Upper lobe of left lung (tissue), 6 donors: ENCODE measurements at regions not wholly inside any gene's neighbourhood (a gene's known extent, or its start where the extent isn't known, plus 50 kb on each side); places are given as distances from the start of the nearest gene placed in this dataset.

Source experiments
- ATAC-seq, 2 donors: fragments of 200-7000 bp; cut with Tn5 transposase; one replicate each; pipeline ENCODE4 v1.9.1; 2022; ENCODE audit warnings: mild to moderate bottlenecking in 2 of 2, moderate library complexity in 2 of 2; ENCODE audit not compliant: low FRiP score in 2 of 2
- DNase-seq, 2 donors: peaks; one replicate each; pipeline ENCODE4 v3.0.0-alpha.2; 2019 to 2020
- H3K27ac ChIP-seq, 4 donors: fragments of 200-600 bp; sonication (generic); one replicate each; pipeline ENCODE4 v1.5.1; 2016 to 2019
- H3K27me3 ChIP-seq, 4 donors: fragments of 200-600 bp; sonication (generic); one replicate each; pipeline ENCODE4 v1.5.1; 2017 to 2019
- H3K36me3 ChIP-seq, 4 donors: fragments of 200-600 bp; sonication (generic); one replicate each; pipeline ENCODE4 v1.5.1; 2016 to 2019
- H3K4me1 ChIP-seq, 4 donors: fragments of 200-600 bp; sonication (generic); one replicate each; pipeline ENCODE4 v1.5.1; 2018 to 2019
- H3K4me3 ChIP-seq, 4 donors: fragments of 200-600 bp; sonication (generic); one replicate each; pipeline ENCODE4 v1.5.1; 2017 to 2019; ENCODE audit warnings: mild to moderate bottlenecking in 2 of 4, moderate library complexity in 1 of 4
- H3K9me3 ChIP-seq, 4 donors: fragments of 200-600 bp; sonication (generic); one replicate each; pipeline ENCODE4 v1.5.1; 2018 to 2019
- CTCF ChIP-seq, 6 experiments: fragments of 450-650 bp in 4 of 6; fragments of 200-600 bp in 2 of 6; sonication (generic) in 2 of 6; IDR thresholded peaks; one replicate each; pipeline ENCODE4 v1.5.1; 2016 to 2019; ENCODE audit warnings: antibody characterized with exemption in 6 of 6
- EP300 ChIP-seq, 4 donors: sonication (generic); formaldehyde crosslinking; IDR thresholded peaks; one replicate each; pipeline ENCODE4 v1.5.1; 2017; ENCODE audit warnings: antibody characterized with exemption in 4 of 4, control low read depth in 2 of 4
- POLR2A ChIP-seq, 4 donors: fragments of 450-650 bp; IDR thresholded peaks; one replicate each; pipeline ENCODE4 v1.5.1; 2016 to 2017; ENCODE audit warnings: antibody characterized with exemption in 4 of 4, mild to moderate bottlenecking in 2 of 4
- POLR2AphosphoS5 ChIP-seq, 2 donors: sonication (generic); formaldehyde crosslinking; IDR thresholded peaks; one replicate each; pipeline ENCODE4 v1.5.1; 2017; ENCODE audit warnings: antibody characterized with exemption in 2 of 2
- WGBS, 2 donors: methylation state at CpG; one replicate each; pipeline ENCODE4 v1.1.5; 2017 to 2018; 5-methylcytosine and 5-hydroxymethylcytosine counted together
- donor health status: DM: no; HTN: no; CAD: no; lungs with moderate emphysema.
- donor health status: DM: no; HTN: yes; CAD: no; lungs with severe emphysema.

GRCh38 chr12:126668961-126669360 lies 1598.0 kb upstream of the TMEM132C start:
- no peak for TF ChIP-seq CTCF (IDR thresholded peaks at IDR 0.05)
- no peak for TF ChIP-seq POLR2A (IDR thresholded peaks at IDR 0.05)
- TF ChIP-seq EP300 (IDR thresholded peaks at IDR 0.05): no peak
- Histone ChIP-seq H3K4me1 (peaks cover 0 to 3% (median 0%) of the 10 kb centered on the region in 4 donors), H3K9me3 (no peaks in the 10 kb centered on the region), H3K4me3 (no peak overlapping the region), H3K27me3 (no peaks in the 10 kb centered on the region), H3K27ac (no peak overlapping the region), H3K36me3 (no peaks in the 10 kb centered on the region)
- no peak for ATAC-seq
- WGBS, 2 donors: 62 to 65% methylated on average over 2 of the region's 2 CpGs
- DNase-seq: no peak

- Histone ChIP-seq H3K27ac (no peak overlapping the region), H3K4me1 (no peaks in the 10 kb centered on the region), H3K4me3 (no peak overlapping the region), H3K36me3 (no peaks in the 10 kb centered on the region), H3K9me3 (no peaks in the 10 kb centered on the region), H3K27me3 (no peaks in the 10 kb centered on the region)
- no peak for TF ChIP-seq POLR2AphosphoS5 (IDR thresholded peaks at IDR 0.05)
- no peak for TF ChIP-seq CTCF (IDR thresholded peaks at IDR 0.05)
- no peak for TF ChIP-seq EP300 (IDR thresholded peaks at IDR 0.05)
- no peak for TF ChIP-seq POLR2A (IDR thresholded peaks at IDR 0.05)
- ATAC-seq (no peak), DNase-seq (no peak)
These were observed 1590.5 kb upstream of the TMEM132C start for GRCh38 chr12:126676434-126676833.

- Histone ChIP-seq H3K36me3 (no peaks in the 10 kb centered on the region), H3K9me3 (peaks cover 0 to 6% (median 0%) of the 10 kb centered on the region in 4 donors), H3K27me3 (no peaks in the 10 kb centered on the region), H3K27ac (no peak overlapping the region), H3K4me3 (no peak overlapping the region), H3K4me1 (no peaks in the 10 kb centered on the region)
- WGBS, 2 donors: 52 to 68% methylated on average over 2 of the region's 2 CpGs
- no peak for TF ChIP-seq POLR2AphosphoS5 (IDR thresholded peaks at IDR 0.05)
- no peak for TF ChIP-seq EP300 (IDR thresholded peaks at IDR 0.05)
- no peak for TF ChIP-seq CTCF (IDR thresholded peaks at IDR 0.05)
- no peak for TF ChIP-seq POLR2A (IDR thresholded peaks at IDR 0.05)
- ATAC-seq (no peak), DNase-seq (no peak)
These were observed 1585.3 kb upstream of the TMEM132C start for GRCh38 chr12:126681676-126682075.

- no peak overlapping the region for H3K27ac ChIP-seq
- TF ChIP-seq POLR2AphosphoS5 (IDR thresholded peaks at IDR 0.05): no peak
- DNase-seq (no peak), ATAC-seq (no peak)
- H3K9me3 ChIP-seq: peaks cover 0 to 6% (median 0%) of the 10 kb centered on the region in 4 donors
- 89 to 92% methylated on average over 1 of the region's 1 CpG for WGBS, 2 donors
- H3K4me1 ChIP-seq: no peaks in the 10 kb centered on the region
- no peaks in the 10 kb centered on the region for H3K36me3 ChIP-seq
- no peak overlapping the region for H3K4me3 ChIP-seq
- no peaks in the 10 kb centered on the region for H3K27me3 ChIP-seq
These were observed 1582.3 kb upstream of the TMEM132C start for GRCh38 chr12:126684703-126685102.

GRCh38 chr12:126685636-126686035 lies 1581.3 kb upstream of the TMEM132C start:
- no peak for DNase-seq
- no peaks in the 10 kb centered on the region for H3K4me1 ChIP-seq
- H3K9me3 ChIP-seq: peaks cover 0 to 6% (median 0%) of the 10 kb centered on the region in 4 donors
- TF ChIP-seq CTCF (IDR thresholded peaks at IDR 0.05): no peak
- TF ChIP-seq POLR2AphosphoS5 (IDR thresholded peaks at IDR 0.05): no peak
- TF ChIP-seq EP300 (IDR thresholded peaks at IDR 0.05): no peak
- TF ChIP-seq POLR2A (IDR thresholded peaks at IDR 0.05): no peak
- no peak overlapping the region for H3K4me3 ChIP-seq
- 38 to 58% methylated on average over 1 of the region's 1 CpG for WGBS, 2 donors
- H3K27ac ChIP-seq: no peak overlapping the region
- no peaks in the 10 kb centered on the region for H3K36me3 ChIP-seq
- no peaks in the 10 kb centered on the region for H3K27me3 ChIP-seq
- ATAC-seq: no peak
